ENCODE measurements at regions not wholly inside any gene's neighbourhood (a gene's known extent, or its start where the extent isn't known, plus 50 kb on each side); places are given as distances from the start of the nearest gene placed in this dataset.

DNA sequence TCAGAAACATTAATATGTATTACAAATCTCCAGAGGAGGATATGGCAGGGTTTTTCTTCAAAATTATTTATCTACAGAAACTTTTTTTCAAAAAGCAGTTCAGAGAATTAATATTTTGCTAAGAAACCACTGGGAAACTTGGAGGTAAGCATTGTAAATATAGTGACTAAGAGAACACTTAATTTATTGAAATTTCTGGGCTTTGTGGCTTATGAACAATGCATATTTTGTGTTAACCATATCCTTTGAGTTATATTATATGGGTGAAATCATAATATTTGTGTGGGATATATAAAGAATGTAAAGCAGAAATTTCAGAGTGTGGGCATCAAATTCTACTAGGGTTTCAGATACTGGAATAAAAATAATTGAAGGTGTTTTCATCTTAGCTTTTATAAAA, 1059.2 kb downstream of the ZPLD1 start:
- no peak for TF ChIP-seq EP300 (IDR thresholded peaks at IDR 0.05; ENCODE audit: borderline replicate concordance in 1 of 2, control insufficient read depth in 1 of 2, low read depth in 2 of 2, low read length in 2 of 2)
- no peak for TF ChIP-seq RCOR1 (conservative IDR thresholded peaks at IDR 0.05; ENCODE audit: low read depth, low read length)
- TF ChIP-seq SIN3A (IDR thresholded peaks at IDR 0.05; ENCODE audit: low read depth, low read length), result no peak
- TF ChIP-seq NR2F1 (conservative IDR thresholded peaks at IDR 0.05), result no peak
- no peak for TF ChIP-seq SRF (IDR thresholded peaks at IDR 0.05; ENCODE audit: low read depth in 2 of 2, low read length in 2 of 2)
- TF ChIP-seq, protein P1, sequence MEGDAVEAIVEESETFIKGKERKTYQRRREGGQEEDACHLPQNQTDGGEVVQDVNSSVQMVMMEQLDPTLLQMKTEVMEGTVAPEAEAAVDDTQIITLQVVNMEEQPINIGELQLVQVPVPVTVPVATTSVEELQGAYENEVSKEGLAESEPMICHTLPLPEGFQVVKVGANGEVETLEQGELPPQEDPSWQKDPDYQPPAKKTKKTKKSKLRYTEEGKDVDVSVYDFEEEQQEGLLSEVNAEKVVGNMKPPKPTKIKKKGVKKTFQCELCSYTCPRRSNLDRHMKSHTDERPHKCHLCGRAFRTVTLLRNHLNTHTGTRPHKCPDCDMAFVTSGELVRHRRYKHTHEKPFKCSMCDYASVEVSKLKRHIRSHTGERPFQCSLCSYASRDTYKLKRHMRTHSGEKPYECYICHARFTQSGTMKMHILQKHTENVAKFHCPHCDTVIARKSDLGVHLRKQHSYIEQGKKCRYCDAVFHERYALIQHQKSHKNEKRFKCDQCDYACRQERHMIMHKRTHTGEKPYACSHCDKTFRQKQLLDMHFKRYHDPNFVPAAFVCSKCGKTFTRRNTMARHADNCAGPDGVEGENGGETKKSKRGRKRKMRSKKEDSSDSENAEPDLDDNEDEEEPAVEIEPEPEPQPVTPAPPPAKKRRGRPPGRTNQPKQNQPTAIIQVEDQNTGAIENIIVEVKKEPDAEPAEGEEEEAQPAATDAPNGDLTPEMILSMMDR (IDR thresholded peaks at IDR 0.05 in 2 of 3, conservative IDR thresholded peaks at IDR 0.05 in 1 of 3; ENCODE audit: control insufficient read depth in 2 of 3, extremely low read depth in 1 of 3, insufficient read depth in 1 of 3, low read depth in 3 of 3, low read length in 3 of 3), result no peak
- no peak for TF ChIP-seq NRF1 (conservative IDR thresholded peaks at IDR 0.05; ENCODE audit: low read depth, low read length)
- TF ChIP-seq USF1 (IDR thresholded peaks at IDR 0.05; ENCODE audit: borderline replicate concordance, extremely low read length, insufficient read depth, low read depth, low read length), result no peak
- TF ChIP-seq PBX3 (IDR thresholded peaks at IDR 0.05; ENCODE audit: insufficient replicate concordance, low read depth, low read length), result no peak
